Liver (tissue), 7 donors: ENCODE measurements at regions not wholly inside any gene's neighbourhood (a gene's known extent, or its start where the extent isn't known, plus 50 kb on each side); places are given as distances from the start of the nearest gene placed in this dataset.

ENCODE experiments used
- DNase-seq: peaks from one replicate; pipeline ENCODE4 v3.0.0-alpha.2; 2017; ENCODE audit warnings: low spot score
- H3K27ac ChIP-seq, 2 donors: one replicate each; pipeline ENCODE4 v1.7.0; 2013; ENCODE audit warnings: inconsistent platforms in 2 of 2, low read length in 2 of 2, control low read depth in 1 of 2, low read depth in 1 of 2, mild to moderate bottlenecking in 1 of 2
- H3K27me3 ChIP-seq, 4 donors: one replicate each; pipeline versions ENCODE4 v1.6.1 to v1.7.0; 2013; ENCODE audit warnings: low read length in 3 of 4, inconsistent platforms in 1 of 4, mild to moderate bottlenecking in 1 of 4, moderate library complexity in 1 of 4; ENCODE audit not compliant: control insufficient read depth in 4 of 4, insufficient read depth in 4 of 4
- H3K36me3 ChIP-seq, 4 donors: one replicate each; pipeline versions ENCODE4 v1.6.1 to v1.7.0; 2013; ENCODE audit warnings: low read length in 3 of 4, mild to moderate bottlenecking in 3 of 4, low read depth in 1 of 4, moderate library complexity in 1 of 4; ENCODE audit not compliant: control insufficient read depth in 4 of 4, insufficient read depth in 3 of 4
- H3K4me1 ChIP-seq, 4 donors: one replicate each; pipeline versions ENCODE4 v1.6.1 to v1.7.0; 2013; ENCODE audit warnings: low read length in 3 of 4, mild to moderate bottlenecking in 3 of 4, moderate library complexity in 1 of 4; ENCODE audit not compliant: control insufficient read depth in 4 of 4, insufficient read depth in 4 of 4
- H3K4me3 ChIP-seq, 3 donors: one replicate each; pipeline versions ENCODE4 v1.6.1 to v1.7.0; 2013; ENCODE audit warnings: low read length in 3 of 3, control low read depth in 1 of 3, low read depth in 1 of 3, mild to moderate bottlenecking in 1 of 3
- H3K9ac ChIP-seq, 2 donors: one replicate each; pipeline ENCODE4 v1.7.0; 2013; ENCODE audit warnings: low read length in 2 of 2, mild to moderate bottlenecking in 2 of 2, moderate library complexity in 2 of 2, control low read depth in 1 of 2, low read depth in 1 of 2
- H3K9me3 ChIP-seq, 4 donors: one replicate each; pipeline versions ENCODE4 v1.6.1 to v1.7.0; 2013; ENCODE audit warnings: low read length in 3 of 4; ENCODE audit not compliant: control insufficient read depth in 4 of 4
- ATF3 ChIP-seq: IDR thresholded peaks from 2 replicates; pipeline ENCODE4 v1.6.1; 2016; ENCODE audit warnings: antibody characterized with exemption
- FOXA1 ChIP-seq: IDR thresholded peaks from 2 replicates; pipeline ENCODE4 v1.6.1; 2016; ENCODE audit warnings: antibody characterized with exemption
- FOXA2 ChIP-seq: IDR thresholded peaks from 2 replicates; pipeline ENCODE4 v1.6.1; 2016; ENCODE audit warnings: antibody characterized with exemption
- GABPA ChIP-seq, 2 donors: IDR thresholded peaks in 1 of 2; conservative IDR thresholded peaks in 1 of 2; 2 replicates each; pipeline ENCODE4 v1.6.1; 2016; ENCODE audit warnings: antibody characterized with exemption in 2 of 2, mild to moderate bottlenecking in 1 of 2, moderate library complexity in 1 of 2
- HNF4A ChIP-seq, 2 donors: conservative IDR thresholded peaks; 2 replicates each; pipeline ENCODE4 v1.6.1; 2016; ENCODE audit warnings: antibody characterized with exemption in 2 of 2, mild to moderate bottlenecking in 2 of 2
- JUND ChIP-seq, 2 donors: IDR thresholded peaks; 2 replicates each; pipeline ENCODE4 v1.6.1; 2016; ENCODE audit warnings: antibody characterized with exemption in 2 of 2
- MAX ChIP-seq: IDR thresholded peaks from 2 replicates; pipeline ENCODE4 v1.6.1; 2016; ENCODE audit warnings: antibody characterized with exemption
- RAD21 ChIP-seq, 2 donors: IDR thresholded peaks; 2 replicates each; pipeline ENCODE4 v1.6.1; 2016; ENCODE audit warnings: antibody characterized with exemption in 2 of 2, mild to moderate bottlenecking in 2 of 2
- REST ChIP-seq: IDR thresholded peaks from 2 replicates; pipeline ENCODE4 v1.6.1; 2016; ENCODE audit warnings: antibody characterized with exemption, mild to moderate bottlenecking
- RXRA ChIP-seq, 2 donors: IDR thresholded peaks; 2 replicates each; pipeline ENCODE4 v1.6.1; 2017 to 2018; ENCODE audit warnings: antibody characterized with exemption in 2 of 2, mild to moderate bottlenecking in 1 of 2
- TAF1 ChIP-seq: conservative IDR thresholded peaks from 2 replicates; pipeline ENCODE4 v1.6.1; 2016; ENCODE audit warnings: antibody characterized with exemption, mild to moderate bottlenecking
- YY1 ChIP-seq: IDR thresholded peaks from 2 replicates; pipeline ENCODE4 v1.6.1; 2016; ENCODE audit warnings: antibody characterized with exemption, mild to moderate bottlenecking
- ZBTB33 ChIP-seq: IDR thresholded peaks from 2 replicates; pipeline ENCODE4 v1.6.1; 2016; ENCODE audit warnings: antibody characterized with exemption
- WGBS: extraction: QIAGEN DNeasy Blood & Tissue Kit; methylation state at CpG from one replicate; pipeline ENCODE4 v1.1.7; 2013; 5-methylcytosine and 5-hydroxymethylcytosine counted together
- donor health status: healthy.
- donor health status: healthy.
- donor health status: healthy.
- donor health status: healthy.

- WGBS: 72% methylated on average over 6 of the region's 6 CpGs
- no peak overlapping the region for H3K4me3 ChIP-seq
Observed at GRCh38 chr5:144103611-144104485, 66.6 kb downstream of the YIPF5 start.

More at GRCh38 chr5:144103611-144104485, 66.6 kb downstream of the YIPF5 start:
- TF ChIP-seq RAD21 (IDR thresholded peaks at IDR 0.05) (no peak), JUND (IDR thresholded peaks at IDR 0.05) (no peak), ZBTB33 (no peak), FOXA2 (no peak), YY1 (no peak), MAX (no peak), HNF4A (conservative IDR thresholded peaks at IDR 0.05) (no peak), TAF1 (no peak), ATF3 (no peak), FOXA1 (no peak), GABPA (IDR thresholded peaks at IDR 0.05 in 1 of 2, conservative IDR thresholded peaks at IDR 0.05 in 1 of 2) (no peak), REST (no peak), RXRA (IDR thresholded peaks at IDR 0.05) (no peak)
- no peaks in the 10 kb centered on the region for H3K9me3 ChIP-seq
- DNase-seq: no peak
- no peak overlapping the region for H3K9ac ChIP-seq
- no peaks in the 10 kb centered on the region for H3K27me3 ChIP-seq
- no peaks in the 10 kb centered on the region for H3K4me1 ChIP-seq
- H3K36me3 ChIP-seq: no peaks in the 10 kb centered on the region
- H3K27ac ChIP-seq: no peak overlapping the region
